ENCODE measurements at regions not wholly inside any gene's neighbourhood (a gene's known extent, or its start where the extent isn't known, plus 50 kb on each side); places are given as distances from the start of the nearest gene placed in this dataset.

DNA sequence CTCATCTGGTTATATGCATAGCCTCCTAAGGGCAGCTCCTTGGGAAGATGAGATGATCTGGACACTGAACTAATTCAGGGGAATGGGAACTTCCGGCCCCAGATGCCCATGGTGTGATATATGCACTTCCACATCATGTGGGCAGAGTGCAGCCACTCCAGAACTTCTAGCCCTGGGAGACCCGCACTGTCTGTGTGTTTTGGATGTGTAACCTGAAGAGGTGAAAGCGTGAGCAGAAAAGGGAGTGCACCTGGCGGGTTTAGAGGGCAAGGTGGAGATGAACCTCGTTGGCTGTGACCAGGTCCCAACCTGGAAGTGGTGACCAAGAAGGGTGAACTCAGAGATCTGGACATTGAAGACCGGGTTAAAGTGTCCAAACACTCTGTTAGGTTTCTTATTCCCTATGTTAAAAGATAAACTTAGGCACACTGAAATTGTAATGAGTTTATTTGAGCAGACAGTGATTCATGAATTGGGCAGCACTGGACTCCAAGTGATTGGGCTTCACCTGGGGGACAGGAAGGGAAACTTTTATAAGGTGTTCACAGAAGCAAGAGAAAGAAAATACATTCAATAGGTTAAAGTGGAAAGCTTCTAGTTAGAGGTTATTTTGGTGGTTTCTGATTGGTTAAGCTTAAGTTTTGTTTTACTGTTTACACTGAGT is 296.2 kb upstream of the SKOR2 start:
- H3K27ac ChIP-seq (ENCODE audit: low read depth, low read length, poor library complexity, severe bottlenecking): no peak overlapping the region
- H4K20me1 ChIP-seq (ENCODE audit: insufficient read depth, low read length): no peaks in the 10 kb centered on the region
- H3K4me1 ChIP-seq (ENCODE audit: insufficient read depth, low read length, severe bottlenecking): no peaks in the 10 kb centered on the region
- H3K4me3 ChIP-seq (ENCODE audit: low read depth, low read length, poor library complexity, severe bottlenecking): no peak overlapping the region
- no peak overlapping the region for H2AFZ ChIP-seq (ENCODE audit: low read length)
- no peaks in the 10 kb centered on the region for H3F3A ChIP-seq (ENCODE audit: insufficient read depth, low read length)
- no peaks in the 10 kb centered on the region for H3K36me3 ChIP-seq (ENCODE audit: insufficient read depth, low read length)
- no peak overlapping the region for H3K4me2 ChIP-seq (ENCODE audit: low read length)
- H3K27me3 ChIP-seq (ENCODE audit: insufficient read depth, low read length): 0 out of 2 replicates have a peak, but pooled peaks cover 3% of the 10 kb centered on the region
- H3K9me3 ChIP-seq (ENCODE audit: low read length): no peaks in the 10 kb centered on the region
- TF ChIP-seq CTCF (IDR thresholded peaks at IDR 0.05; ENCODE audit: low read length): no peak
- TF ChIP-seq EZH2 (IDR thresholded peaks at IDR 0.05; ENCODE audit: borderline replicate concordance, low read length): no peak
- H3K79me2 ChIP-seq (ENCODE audit: insufficient read depth, low read length): no peaks in the 10 kb centered on the region
- no peaks in the 10 kb centered on the region for H3K9me2 ChIP-seq (ENCODE audit: low read depth, low read length)
- H3K9ac ChIP-seq (ENCODE audit: low read length): no peak overlapping the region

DNA sequence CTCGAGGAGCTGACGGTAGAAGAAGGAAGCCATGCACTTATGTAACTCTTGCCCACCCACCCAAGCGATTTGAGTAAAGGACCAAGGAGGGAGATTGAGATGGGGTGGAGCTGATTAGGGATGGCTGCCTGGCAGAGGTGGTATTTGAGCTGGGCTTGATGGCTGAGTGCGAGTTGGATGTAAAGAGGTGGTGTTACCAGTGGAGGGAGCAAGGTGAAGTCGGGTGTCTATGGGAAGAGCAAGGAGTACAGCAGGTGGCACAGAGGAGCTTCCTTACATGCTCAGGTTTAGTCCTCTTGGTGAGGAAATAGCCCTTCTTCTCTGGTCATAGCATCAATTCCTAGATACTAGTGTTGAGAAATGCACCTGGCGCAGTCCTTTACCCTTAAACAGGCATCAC is 294.2 kb upstream of the SKOR2 start:
- no peaks in the 10 kb centered on the region for H3F3A ChIP-seq (ENCODE audit: insufficient read depth, low read length)
- H3K27me3 ChIP-seq (ENCODE audit: insufficient read depth, low read length): 0 out of 2 replicates have a peak, but pooled peaks cover 3% of the 10 kb centered on the region
- no peaks in the 10 kb centered on the region for H4K20me1 ChIP-seq (ENCODE audit: insufficient read depth, low read length)
- H2AFZ ChIP-seq (ENCODE audit: low read length): no peak overlapping the region
- no peak; the same call in 1 of the 2 replicates for TF ChIP-seq CTCF (IDR thresholded peaks at IDR 0.05; ENCODE audit: low read length)
- TF ChIP-seq EZH2 (IDR thresholded peaks at IDR 0.05; ENCODE audit: borderline replicate concordance, low read length): no peak
- H3K4me1 ChIP-seq (ENCODE audit: insufficient read depth, low read length, severe bottlenecking): no peaks in the 10 kb centered on the region
- H3K4me2 ChIP-seq (ENCODE audit: low read length): no peak overlapping the region
- no peak overlapping the region for H3K9ac ChIP-seq (ENCODE audit: low read length)
- no peaks in the 10 kb centered on the region for H3K9me2 ChIP-seq (ENCODE audit: low read depth, low read length)
- no peak overlapping the region for H3K4me3 ChIP-seq (ENCODE audit: low read depth, low read length, poor library complexity, severe bottlenecking)
- no peaks in the 10 kb centered on the region for H3K79me2 ChIP-seq (ENCODE audit: insufficient read depth, low read length)
- no peaks in the 10 kb centered on the region for H3K36me3 ChIP-seq (ENCODE audit: insufficient read depth, low read length)
- H3K27ac ChIP-seq (ENCODE audit: low read depth, low read length, poor library complexity, severe bottlenecking): no peak overlapping the region
- H3K9me3 ChIP-seq (ENCODE audit: low read length): no peaks in the 10 kb centered on the region

DNA sequence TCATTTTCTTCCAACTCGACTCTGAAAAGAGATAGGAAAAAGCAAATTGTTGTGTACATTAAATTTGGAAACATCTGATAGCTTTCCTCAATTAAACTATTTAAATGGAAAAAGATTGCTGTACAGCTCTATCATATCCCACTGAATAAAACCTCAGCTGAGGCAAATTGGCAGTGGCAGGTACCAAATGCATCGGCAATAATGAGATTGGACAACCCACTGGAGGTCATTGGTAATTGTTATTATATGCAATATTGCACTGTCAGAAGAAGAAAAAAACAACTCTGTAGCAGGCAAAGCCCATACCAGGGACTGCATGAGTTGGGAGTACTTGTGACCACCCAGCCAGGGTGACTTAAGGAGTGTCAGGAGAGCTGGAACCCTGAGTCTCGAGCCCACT is 291.6 kb upstream of the SKOR2 start:
- Histone ChIP-seq H3K9me3 (ENCODE audit: low read length) (no peaks in the 10 kb centered on the region), H3K4me2 (ENCODE audit: low read length) (no peak overlapping the region), H3K27ac (ENCODE audit: low read depth, low read length, poor library complexity, severe bottlenecking) (no peak overlapping the region)

More for the DNA sequence above, 291.6 kb upstream of the SKOR2 start:
- Histone ChIP-seq H3K4me1 (ENCODE audit: insufficient read depth, low read length, severe bottlenecking) (no peaks in the 10 kb centered on the region), H3K79me2 (ENCODE audit: insufficient read depth, low read length) (no peaks in the 10 kb centered on the region), H2AFZ (ENCODE audit: low read length) (no peak overlapping the region), H3K9ac (ENCODE audit: low read length) (no peak overlapping the region), H4K20me1 (ENCODE audit: insufficient read depth, low read length) (no peaks in the 10 kb centered on the region), H3K36me3 (ENCODE audit: insufficient read depth, low read length) (no peaks in the 10 kb centered on the region), H3K4me3 (ENCODE audit: low read depth, low read length, poor library complexity, severe bottlenecking) (no peak overlapping the region), H3K9me2 (ENCODE audit: low read depth, low read length) (no peaks in the 10 kb centered on the region), H3K27me3 (ENCODE audit: insufficient read depth, low read length) (0 out of 2 replicates have a peak, but pooled peaks cover 3% of the 10 kb centered on the region), H3F3A (ENCODE audit: insufficient read depth, low read length) (no peaks in the 10 kb centered on the region)
- TF ChIP-seq EZH2 (IDR thresholded peaks at IDR 0.05; ENCODE audit: borderline replicate concordance, low read length) (no peak), CTCF (IDR thresholded peaks at IDR 0.05; ENCODE audit: low read length) (no peak)

Data from OCI-LY1 (cell line).